ENCODE measurements at regions not wholly inside any gene's neighbourhood (a gene's known extent, or its start where the extent isn't known, plus 50 kb on each side); places are given as distances from the start of the nearest gene placed in this dataset.
"Not testable (repeated sequence)": the region's sequence is repeated elsewhere in the genome, so short reads cannot be mapped to it uniquely, and the experiment has no call there.

- TF ChIP-seq, protein P1, sequence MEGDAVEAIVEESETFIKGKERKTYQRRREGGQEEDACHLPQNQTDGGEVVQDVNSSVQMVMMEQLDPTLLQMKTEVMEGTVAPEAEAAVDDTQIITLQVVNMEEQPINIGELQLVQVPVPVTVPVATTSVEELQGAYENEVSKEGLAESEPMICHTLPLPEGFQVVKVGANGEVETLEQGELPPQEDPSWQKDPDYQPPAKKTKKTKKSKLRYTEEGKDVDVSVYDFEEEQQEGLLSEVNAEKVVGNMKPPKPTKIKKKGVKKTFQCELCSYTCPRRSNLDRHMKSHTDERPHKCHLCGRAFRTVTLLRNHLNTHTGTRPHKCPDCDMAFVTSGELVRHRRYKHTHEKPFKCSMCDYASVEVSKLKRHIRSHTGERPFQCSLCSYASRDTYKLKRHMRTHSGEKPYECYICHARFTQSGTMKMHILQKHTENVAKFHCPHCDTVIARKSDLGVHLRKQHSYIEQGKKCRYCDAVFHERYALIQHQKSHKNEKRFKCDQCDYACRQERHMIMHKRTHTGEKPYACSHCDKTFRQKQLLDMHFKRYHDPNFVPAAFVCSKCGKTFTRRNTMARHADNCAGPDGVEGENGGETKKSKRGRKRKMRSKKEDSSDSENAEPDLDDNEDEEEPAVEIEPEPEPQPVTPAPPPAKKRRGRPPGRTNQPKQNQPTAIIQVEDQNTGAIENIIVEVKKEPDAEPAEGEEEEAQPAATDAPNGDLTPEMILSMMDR (IDR thresholded peaks at IDR 0.05) = not testable (repeated sequence)
- not testable (repeated sequence) for TF ChIP-seq SIN3A (IDR thresholded peaks at IDR 0.05; ENCODE audit: borderline replicate concordance, insufficient read depth, low read depth, low read length); POLR2AphosphoS5 (IDR thresholded peaks at IDR 0.05; ENCODE audit: low read depth, low read length)
- TF ChIP-seq, protein P2, sequence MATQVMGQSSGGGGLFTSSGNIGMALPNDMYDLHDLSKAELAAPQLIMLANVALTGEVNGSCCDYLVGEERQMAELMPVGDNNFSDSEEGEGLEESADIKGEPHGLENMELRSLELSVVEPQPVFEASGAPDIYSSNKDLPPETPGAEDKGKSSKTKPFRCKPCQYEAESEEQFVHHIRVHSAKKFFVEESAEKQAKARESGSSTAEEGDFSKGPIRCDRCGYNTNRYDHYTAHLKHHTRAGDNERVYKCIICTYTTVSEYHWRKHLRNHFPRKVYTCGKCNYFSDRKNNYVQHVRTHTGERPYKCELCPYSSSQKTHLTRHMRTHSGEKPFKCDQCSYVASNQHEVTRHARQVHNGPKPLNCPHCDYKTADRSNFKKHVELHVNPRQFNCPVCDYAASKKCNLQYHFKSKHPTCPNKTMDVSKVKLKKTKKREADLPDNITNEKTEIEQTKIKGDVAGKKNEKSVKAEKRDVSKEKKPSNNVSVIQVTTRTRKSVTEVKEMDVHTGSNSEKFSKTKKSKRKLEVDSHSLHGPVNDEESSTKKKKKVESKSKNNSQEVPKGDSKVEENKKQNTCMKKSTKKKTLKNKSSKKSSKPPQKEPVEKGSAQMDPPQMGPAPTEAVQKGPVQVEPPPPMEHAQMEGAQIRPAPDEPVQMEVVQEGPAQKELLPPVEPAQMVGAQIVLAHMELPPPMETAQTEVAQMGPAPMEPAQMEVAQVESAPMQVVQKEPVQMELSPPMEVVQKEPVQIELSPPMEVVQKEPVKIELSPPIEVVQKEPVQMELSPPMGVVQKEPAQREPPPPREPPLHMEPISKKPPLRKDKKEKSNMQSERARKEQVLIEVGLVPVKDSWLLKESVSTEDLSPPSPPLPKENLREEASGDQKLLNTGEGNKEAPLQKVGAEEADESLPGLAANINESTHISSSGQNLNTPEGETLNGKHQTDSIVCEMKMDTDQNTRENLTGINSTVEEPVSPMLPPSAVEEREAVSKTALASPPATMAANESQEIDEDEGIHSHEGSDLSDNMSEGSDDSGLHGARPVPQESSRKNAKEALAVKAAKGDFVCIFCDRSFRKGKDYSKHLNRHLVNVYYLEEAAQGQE (IDR thresholded peaks at IDR 0.05; ENCODE audit: insufficient read depth in 1 of 2, low read depth in 2 of 2, low read length in 1 of 2) = not testable (repeated sequence)
Measured at GRCh38 chr7:76891771-76892170, 140.4 kb downstream of the SPDYE17 start.
